Tibial nerve (tissue), 4 donors: ENCODE measurements at regions not wholly inside any gene's neighbourhood (a gene's known extent, or its start where the extent isn't known, plus 50 kb on each side); places are given as distances from the start of the nearest gene placed in this dataset.

Experiments used
- DNase-seq, 2 donors: peaks; one replicate each; pipeline ENCODE4 v3.0.0-alpha.2; 2019; ENCODE audit warnings: low spot score in 2 of 2
- H3K27ac ChIP-seq, 4 donors: fragments of 200-600 bp; sonication (generic) in 3 of 4; one replicate each; pipeline ENCODE4 v1.5.1; 2017 to 2019; ENCODE audit warnings: mild to moderate bottlenecking in 1 of 4
- H3K27me3 ChIP-seq, 2 donors: fragments of 200-600 bp; sonication (generic) in 1 of 2; one replicate each; pipeline versions ENCODE4 v1.5.1 to v1.6.0; 2017 to 2019
- H3K36me3 ChIP-seq, 3 donors: fragments of 200-600 bp; sonication (generic); one replicate each; pipeline ENCODE4 v1.5.1; 2018 to 2019
- H3K4me1 ChIP-seq, 4 donors: fragments of 200-600 bp; sonication (generic) in 3 of 4; one replicate each; pipeline ENCODE4 v1.5.1; 2017 to 2019
- H3K4me3 ChIP-seq, 4 donors: fragments of 200-600 bp; sonication (generic) in 3 of 4; one replicate each; pipeline ENCODE4 v1.5.1; 2017 to 2019; ENCODE audit warnings: mild to moderate bottlenecking in 1 of 4, moderate library complexity in 1 of 4
- H3K9me3 ChIP-seq, 4 donors: fragments of 200-600 bp; sonication (generic) in 3 of 4; one replicate each; pipeline ENCODE4 v1.5.1; 2017 to 2019
- EP300 ChIP-seq, 2 donors: sonication (generic); formaldehyde crosslinking; IDR thresholded peaks; one replicate each; pipeline ENCODE4 v1.6.1; 2017; ENCODE audit warnings: antibody characterized with exemption in 2 of 2, mild to moderate bottlenecking in 1 of 2
- POLR2A ChIP-seq, 2 donors: fragments of 450-650 bp; IDR thresholded peaks; one replicate each; pipeline ENCODE4 v1.6.1; 2017; ENCODE audit warnings: antibody characterized with exemption in 2 of 2, mild to moderate bottlenecking in 2 of 2, moderate library complexity in 2 of 2
- WGBS, 2 donors: methylation state at CpG; one replicate each; pipeline ENCODE4 v1.1.5; 2018; 5-methylcytosine and 5-hydroxymethylcytosine counted together
- TF ChIP-seq, protein P1 (sequence below), 5 experiments: fragments of 200-600 bp in 3 of 5; fragments of 450-650 bp in 2 of 5; sonication (generic) in 3 of 5; IDR thresholded peaks; one replicate each; pipeline ENCODE4 v1.5.1; 2016 to 2019; ENCODE audit warnings: antibody characterized with exemption in 5 of 5, mild to moderate bottlenecking in 3 of 5, moderate library complexity in 2 of 5

DNA sequence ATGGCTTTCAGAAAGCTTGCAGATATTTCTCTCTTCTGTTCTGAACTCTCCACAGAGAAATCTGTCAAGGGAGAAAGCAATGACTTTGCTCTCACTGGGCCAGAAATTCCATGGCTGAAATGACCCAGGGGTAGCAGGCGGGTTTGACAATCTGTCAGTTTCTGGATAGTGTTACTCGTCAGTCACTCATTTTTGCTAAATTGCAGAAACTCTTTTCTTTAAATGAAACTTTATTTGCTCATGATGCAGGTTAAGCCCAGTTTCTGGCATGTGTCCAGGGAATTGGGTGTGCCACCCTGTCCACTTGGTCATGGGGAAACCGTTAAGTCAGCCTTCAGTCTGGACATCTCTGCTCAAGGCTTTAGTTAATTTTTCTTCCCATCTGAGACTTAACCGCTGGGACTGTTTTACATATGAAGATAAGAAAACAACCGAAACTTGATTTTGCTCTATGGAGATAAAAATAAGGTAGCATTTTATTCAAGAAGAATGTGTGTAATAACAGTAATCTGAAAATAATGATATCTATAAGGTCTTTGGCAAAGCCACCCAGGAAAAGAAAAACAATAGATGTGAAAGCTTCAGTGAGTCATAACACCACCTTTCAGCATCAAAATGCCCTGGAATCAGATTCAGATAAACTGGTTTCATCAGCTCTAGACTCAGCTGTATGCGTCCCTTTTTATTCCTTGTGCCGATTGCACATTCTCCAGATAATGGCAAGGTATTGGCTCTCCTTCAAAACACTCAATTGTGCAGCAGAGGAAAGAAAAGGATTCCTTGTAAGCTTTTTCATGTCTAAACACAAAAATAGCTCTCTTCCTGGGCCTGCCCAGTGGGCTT, 308.3 kb downstream of the ZSWIM6 start:
- H3K4me3 ChIP-seq: no peak overlapping the region
- H3K9me3 ChIP-seq: no peaks in the 10 kb centered on the region
- no peak for DNase-seq
- H3K27me3 ChIP-seq: no peaks in the 10 kb centered on the region
- H3K27ac ChIP-seq: peak overlapping the region in 1 of 4 donors; percentile 30
- 66 to 70% methylated on average over 7 of the region's 7 CpGs for whole genome bisulfite sequencing, 2 donors
- no peaks in the 10 kb centered on the region for H3K36me3 ChIP-seq
- TF ChIP-seq EP300 (IDR thresholded peaks at IDR 0.05) (no peak), POLR2A (IDR thresholded peaks at IDR 0.05) (no peak)
- TF ChIP-seq, protein P1, sequence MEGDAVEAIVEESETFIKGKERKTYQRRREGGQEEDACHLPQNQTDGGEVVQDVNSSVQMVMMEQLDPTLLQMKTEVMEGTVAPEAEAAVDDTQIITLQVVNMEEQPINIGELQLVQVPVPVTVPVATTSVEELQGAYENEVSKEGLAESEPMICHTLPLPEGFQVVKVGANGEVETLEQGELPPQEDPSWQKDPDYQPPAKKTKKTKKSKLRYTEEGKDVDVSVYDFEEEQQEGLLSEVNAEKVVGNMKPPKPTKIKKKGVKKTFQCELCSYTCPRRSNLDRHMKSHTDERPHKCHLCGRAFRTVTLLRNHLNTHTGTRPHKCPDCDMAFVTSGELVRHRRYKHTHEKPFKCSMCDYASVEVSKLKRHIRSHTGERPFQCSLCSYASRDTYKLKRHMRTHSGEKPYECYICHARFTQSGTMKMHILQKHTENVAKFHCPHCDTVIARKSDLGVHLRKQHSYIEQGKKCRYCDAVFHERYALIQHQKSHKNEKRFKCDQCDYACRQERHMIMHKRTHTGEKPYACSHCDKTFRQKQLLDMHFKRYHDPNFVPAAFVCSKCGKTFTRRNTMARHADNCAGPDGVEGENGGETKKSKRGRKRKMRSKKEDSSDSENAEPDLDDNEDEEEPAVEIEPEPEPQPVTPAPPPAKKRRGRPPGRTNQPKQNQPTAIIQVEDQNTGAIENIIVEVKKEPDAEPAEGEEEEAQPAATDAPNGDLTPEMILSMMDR (IDR thresholded peaks at IDR 0.05): no peak
- peaks cover 0 to 28% (median 3%) of the 10 kb centered on the region in 4 donors for H3K4me1 ChIP-seq

- DNase-seq: no peak
- no peaks in the 10 kb centered on the region for H3K9me3 ChIP-seq
- H3K27ac ChIP-seq: no peak overlapping the region
- H3K4me1 ChIP-seq: peaks cover 0 to 25% (median 3%) of the 10 kb centered on the region in 4 donors
- H3K4me3 ChIP-seq: no peak overlapping the region
- no peaks in the 10 kb centered on the region for H3K36me3 ChIP-seq
- WGBS, 2 donors: 79 to 80% methylated on average over 7 of the region's 7 CpGs
- no peak for TF ChIP-seq EP300 (IDR thresholded peaks at IDR 0.05)
- TF ChIP-seq, protein P1 (IDR thresholded peaks at IDR 0.05): peak in 1 of 5 experiments; percentile 29
- no peaks in the 10 kb centered on the region for H3K27me3 ChIP-seq
These were observed 309.9 kb downstream of the ZSWIM6 start for GRCh38 chr5:61641748-61642565.

- DNase-seq: no peak
- Histone ChIP-seq H3K27ac (no peak overlapping the region), H3K9me3 (no peaks in the 10 kb centered on the region), H3K27me3 (no peaks in the 10 kb centered on the region), H3K36me3 (no peaks in the 10 kb centered on the region), H3K4me1 (no peaks in the 10 kb centered on the region), H3K4me3 (no peak overlapping the region)
- WGBS, 2 donors: 86 to 89% methylated on average over 6 of the region's 6 CpGs
- TF ChIP-seq POLR2A (IDR thresholded peaks at IDR 0.05) (no peak), EP300 (IDR thresholded peaks at IDR 0.05) (no peak)
- TF ChIP-seq, protein P1 (IDR thresholded peaks at IDR 0.05): no peak
These were observed 315.6 kb downstream of the ZSWIM6 start for GRCh38 chr5:61647672-61648071.

GRCh38 chr5:61649231-61649630, 317.2 kb downstream of the ZSWIM6 start:
- Histone ChIP-seq H3K36me3 (no peaks in the 10 kb centered on the region), H3K27me3 (no peaks in the 10 kb centered on the region), H3K4me3 (no peak overlapping the region), H3K4me1 (no peaks in the 10 kb centered on the region), H3K27ac (no peak overlapping the region), H3K9me3 (no peaks in the 10 kb centered on the region)
- WGBS, 2 donors: 91 to 93% methylated on average over 4 of the region's 4 CpGs
- no peak for DNase-seq
- TF ChIP-seq, protein P1 (IDR thresholded peaks at IDR 0.05): no peak
- TF ChIP-seq POLR2A (IDR thresholded peaks at IDR 0.05): no peak
- no peak for TF ChIP-seq EP300 (IDR thresholded peaks at IDR 0.05)

- H3K27ac ChIP-seq: no peak overlapping the region
- WGBS, 2 donors: 74 to 85% methylated on average over 5 of the region's 5 CpGs
- no peaks in the 10 kb centered on the region for H3K36me3 ChIP-seq
- TF ChIP-seq, protein P1 (IDR thresholded peaks at IDR 0.05): no peak
- no peak for TF ChIP-seq EP300 (IDR thresholded peaks at IDR 0.05)
- no peak for TF ChIP-seq POLR2A (IDR thresholded peaks at IDR 0.05)
- H3K4me3 ChIP-seq: no peak overlapping the region
- no peaks in the 10 kb centered on the region for H3K9me3 ChIP-seq
- no peak for DNase-seq
- no peaks in the 10 kb centered on the region for H3K4me1 ChIP-seq
- no peaks in the 10 kb centered on the region for H3K27me3 ChIP-seq
These were observed 317.9 kb downstream of the ZSWIM6 start for GRCh38 chr5:61649971-61650370.
